ENCODE measurements at regions not wholly inside any gene's neighbourhood (a gene's known extent, or its start where the extent isn't known, plus 50 kb on each side); places are given as distances from the start of the nearest gene placed in this dataset.
"Not testable (repeated sequence)": the region's sequence is repeated elsewhere in the genome, so short reads cannot be mapped to it uniquely, and the experiment has no call there.

- Histone ChIP-seq H3K27ac (no peak overlapping the region), H3K9ac (no peak overlapping the region), H3K4me2 (no peak overlapping the region), H3K27me3 (ENCODE audit: insufficient read depth, low read depth) (no peaks in the 10 kb centered on the region), H3K36me3 (ENCODE audit: insufficient read depth) (no peaks in the 10 kb centered on the region), H4K20me1 (ENCODE audit: insufficient read depth) (no peaks in the 10 kb centered on the region), H2AFZ (ENCODE audit: low read depth) (no peak overlapping the region), H3K79me2 (ENCODE audit: insufficient read depth, low read depth) (no peaks in the 10 kb centered on the region), H3K4me1 (ENCODE audit: low read depth, poor library complexity, severe bottlenecking) (no peaks in the 10 kb centered on the region), H3K4me3 (IDR thresholded peaks at IDR 0.05; ENCODE audit: insufficient read depth, low read depth, low read length) (no peak overlapping the region)
- TF ChIP-seq CTCF (conservative IDR thresholded peaks at IDR 0.05; ENCODE audit: low read depth, low read length): no peak
These were observed 139.2 kb downstream of the PCDH20 start for GRCh38 chr13:61276401-61276800.

- Histone ChIP-seq H3K27me3 (ENCODE audit: insufficient read depth, low read depth) (no peaks in the 10 kb centered on the region), H2AFZ (ENCODE audit: low read depth) (no peak overlapping the region), H3K4me3 (IDR thresholded peaks at IDR 0.05; ENCODE audit: insufficient read depth, low read depth, low read length) (no peak overlapping the region), H3K27ac (no peak overlapping the region), H3K4me1 (ENCODE audit: low read depth, poor library complexity, severe bottlenecking) (no peaks in the 10 kb centered on the region), H3K9ac (no peak overlapping the region), H3K36me3 (ENCODE audit: insufficient read depth) (no peaks in the 10 kb centered on the region), H3K79me2 (ENCODE audit: insufficient read depth, low read depth) (no peaks in the 10 kb centered on the region), H4K20me1 (ENCODE audit: insufficient read depth) (no peaks in the 10 kb centered on the region), H3K4me2 (no peak overlapping the region)
- no peak for TF ChIP-seq CTCF (conservative IDR thresholded peaks at IDR 0.05; ENCODE audit: low read depth, low read length)
These were observed 139.9 kb downstream of the PCDH20 start for GRCh38 chr13:61275736-61276135.

GRCh38 chr13:61275251-61275650 is 140.4 kb downstream of the PCDH20 start:
- Histone ChIP-seq H3K4me1 (ENCODE audit: low read depth, poor library complexity, severe bottlenecking) (no peaks in the 10 kb centered on the region), H3K4me2 (no peak overlapping the region), H3K27me3 (ENCODE audit: insufficient read depth, low read depth) (no peaks in the 10 kb centered on the region), H3K27ac (no peak overlapping the region), H3K79me2 (ENCODE audit: insufficient read depth, low read depth) (no peaks in the 10 kb centered on the region), H3K36me3 (ENCODE audit: insufficient read depth) (no peaks in the 10 kb centered on the region), H4K20me1 (ENCODE audit: insufficient read depth) (no peaks in the 10 kb centered on the region), H3K9ac (no peak overlapping the region), H2AFZ (ENCODE audit: low read depth) (no peak overlapping the region), H3K4me3 (IDR thresholded peaks at IDR 0.05; ENCODE audit: insufficient read depth, low read depth, low read length) (no peak overlapping the region)
- no peak for TF ChIP-seq CTCF (conservative IDR thresholded peaks at IDR 0.05; ENCODE audit: low read depth, low read length)

- not testable (repeated sequence) for H3K36me3 ChIP-seq (ENCODE audit: insufficient read depth); H3K79me2 ChIP-seq (ENCODE audit: insufficient read depth, low read depth); H3K9ac ChIP-seq; H3K27ac ChIP-seq; H2AFZ ChIP-seq (ENCODE audit: low read depth); H3K4me1 ChIP-seq (ENCODE audit: low read depth, poor library complexity, severe bottlenecking); H3K4me3 ChIP-seq (IDR thresholded peaks at IDR 0.05; ENCODE audit: insufficient read depth, low read depth, low read length); H3K27me3 ChIP-seq (ENCODE audit: insufficient read depth, low read depth); H3K4me2 ChIP-seq; H4K20me1 ChIP-seq (ENCODE audit: insufficient read depth)
These were observed 148.8 kb downstream of the PCDH20 start for GRCh38 chr13:61266896-61267295.

- Histone ChIP-seq H2AFZ (ENCODE audit: low read depth) (no peak overlapping the region), H3K27ac (no peak overlapping the region), H3K9ac (no peak overlapping the region), H3K79me2 (ENCODE audit: insufficient read depth, low read depth) (no peaks in the 10 kb centered on the region), H3K36me3 (ENCODE audit: insufficient read depth) (no peaks in the 10 kb centered on the region), H3K4me2 (no peak overlapping the region), H3K4me1 (ENCODE audit: low read depth, poor library complexity, severe bottlenecking) (no peaks in the 10 kb centered on the region), H3K27me3 (ENCODE audit: insufficient read depth, low read depth) (no peaks in the 10 kb centered on the region), H3K4me3 (IDR thresholded peaks at IDR 0.05; ENCODE audit: insufficient read depth, low read depth, low read length) (no peak overlapping the region), H4K20me1 (ENCODE audit: insufficient read depth) (no peaks in the 10 kb centered on the region)
- no peak for TF ChIP-seq CTCF (conservative IDR thresholded peaks at IDR 0.05; ENCODE audit: low read depth, low read length)
These were observed 153.7 kb downstream of the PCDH20 start for GRCh38 chr13:61261746-61262472.

All from KMS-11 (cell line).